Suprapubic skin (tissue), 4 donors: ENCODE measurements at regions not wholly inside any gene's neighbourhood (a gene's known extent, or its start where the extent isn't known, plus 50 kb on each side); places are given as distances from the start of the nearest gene placed in this dataset.

Source experiments
- DNase-seq, 2 donors: peaks; one replicate each; pipeline ENCODE4 v3.0.0-alpha.2; 2019; ENCODE audit warnings: low spot score in 2 of 2
- H3K27ac ChIP-seq: fragments of 200-600 bp; sonication (generic); one replicate; pipeline ENCODE4 v1.5.1; 2019
- H3K27me3 ChIP-seq: fragments of 200-600 bp; sonication (generic); one replicate; pipeline ENCODE4 v1.5.1; 2019
- H3K36me3 ChIP-seq: fragments of 200-600 bp; sonication (generic); one replicate; pipeline ENCODE4 v1.5.1; 2019
- H3K4me1 ChIP-seq: fragments of 200-600 bp; sonication (generic); one replicate; pipeline ENCODE4 v1.5.1; 2019
- H3K4me3 ChIP-seq: fragments of 200-600 bp; sonication (generic); one replicate; pipeline ENCODE4 v1.5.1; 2019; ENCODE audit warnings: mild to moderate bottlenecking
- H3K9me3 ChIP-seq: fragments of 200-600 bp; sonication (generic); one replicate; pipeline ENCODE4 v1.5.1; 2019
- EP300 ChIP-seq: sonication (generic); formaldehyde crosslinking; IDR thresholded peaks from one replicate; pipeline ENCODE4 v1.6.1; 2017; ENCODE audit warnings: antibody characterized with exemption
- POLR2A ChIP-seq, 2 donors: fragments of 450-650 bp; IDR thresholded peaks; one replicate each; pipeline ENCODE4 v1.6.1; 2017; ENCODE audit warnings: antibody characterized with exemption in 2 of 2, mild to moderate bottlenecking in 2 of 2, moderate library complexity in 2 of 2
- POLR2AphosphoS5 ChIP-seq, 3 donors: sonication (generic); formaldehyde crosslinking; IDR thresholded peaks; one replicate each; pipeline ENCODE4 v1.6.1; 2017; ENCODE audit warnings: antibody characterized with exemption in 3 of 3
- WGBS: methylation state at CpG from one replicate; pipeline ENCODE4 v1.1.5; 2018; 5-methylcytosine and 5-hydroxymethylcytosine counted together
- TF ChIP-seq, protein P1 (sequence below), 2 donors: fragments of 200-600 bp in 1 of 2; fragments of 450-650 bp in 1 of 2; sonication (generic) in 1 of 2; IDR thresholded peaks; one replicate each; pipeline ENCODE4 v1.5.1; 2016 to 2019; ENCODE audit warnings: antibody characterized with exemption in 2 of 2, mild to moderate bottlenecking in 1 of 2, moderate library complexity in 1 of 2

DNA sequence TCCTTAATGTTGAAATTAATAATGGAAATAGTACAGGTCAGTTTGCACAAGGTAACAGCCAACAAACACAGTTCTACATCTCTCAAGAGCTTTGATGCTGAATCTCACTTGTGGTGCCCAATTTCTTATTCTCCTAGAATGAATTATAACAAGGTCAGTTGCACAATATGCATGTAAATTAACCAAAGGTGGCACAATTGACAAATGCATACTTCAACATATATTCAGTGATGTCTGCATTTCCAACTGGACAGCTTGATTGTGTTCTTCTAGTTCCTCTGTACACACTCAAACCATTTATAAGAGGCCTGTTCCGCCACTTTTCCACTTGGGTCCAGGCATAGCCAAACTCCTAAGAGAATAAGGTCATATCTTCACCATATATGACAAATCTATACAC is 210.3 kb upstream of the EPHA5 start:
- H3K36me3 ChIP-seq = no peaks in the 10 kb centered on the region
- TF ChIP-seq POLR2AphosphoS5 (IDR thresholded peaks at IDR 0.05) (no peak), POLR2A (IDR thresholded peaks at IDR 0.05) (no peak), EP300 (no peak)
- TF ChIP-seq, protein P1, sequence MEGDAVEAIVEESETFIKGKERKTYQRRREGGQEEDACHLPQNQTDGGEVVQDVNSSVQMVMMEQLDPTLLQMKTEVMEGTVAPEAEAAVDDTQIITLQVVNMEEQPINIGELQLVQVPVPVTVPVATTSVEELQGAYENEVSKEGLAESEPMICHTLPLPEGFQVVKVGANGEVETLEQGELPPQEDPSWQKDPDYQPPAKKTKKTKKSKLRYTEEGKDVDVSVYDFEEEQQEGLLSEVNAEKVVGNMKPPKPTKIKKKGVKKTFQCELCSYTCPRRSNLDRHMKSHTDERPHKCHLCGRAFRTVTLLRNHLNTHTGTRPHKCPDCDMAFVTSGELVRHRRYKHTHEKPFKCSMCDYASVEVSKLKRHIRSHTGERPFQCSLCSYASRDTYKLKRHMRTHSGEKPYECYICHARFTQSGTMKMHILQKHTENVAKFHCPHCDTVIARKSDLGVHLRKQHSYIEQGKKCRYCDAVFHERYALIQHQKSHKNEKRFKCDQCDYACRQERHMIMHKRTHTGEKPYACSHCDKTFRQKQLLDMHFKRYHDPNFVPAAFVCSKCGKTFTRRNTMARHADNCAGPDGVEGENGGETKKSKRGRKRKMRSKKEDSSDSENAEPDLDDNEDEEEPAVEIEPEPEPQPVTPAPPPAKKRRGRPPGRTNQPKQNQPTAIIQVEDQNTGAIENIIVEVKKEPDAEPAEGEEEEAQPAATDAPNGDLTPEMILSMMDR (IDR thresholded peaks at IDR 0.05) = no peak
- WGBS = 100% methylated on average over 1 of the region's 1 CpG
- H3K4me1 ChIP-seq = no peaks in the 10 kb centered on the region
- no peak for DNase-seq
- no peaks in the 10 kb centered on the region for H3K27me3 ChIP-seq
- H3K4me3 ChIP-seq = no peak overlapping the region
- H3K27ac ChIP-seq = no peak overlapping the region
- no peaks in the 10 kb centered on the region for H3K9me3 ChIP-seq

DNA sequence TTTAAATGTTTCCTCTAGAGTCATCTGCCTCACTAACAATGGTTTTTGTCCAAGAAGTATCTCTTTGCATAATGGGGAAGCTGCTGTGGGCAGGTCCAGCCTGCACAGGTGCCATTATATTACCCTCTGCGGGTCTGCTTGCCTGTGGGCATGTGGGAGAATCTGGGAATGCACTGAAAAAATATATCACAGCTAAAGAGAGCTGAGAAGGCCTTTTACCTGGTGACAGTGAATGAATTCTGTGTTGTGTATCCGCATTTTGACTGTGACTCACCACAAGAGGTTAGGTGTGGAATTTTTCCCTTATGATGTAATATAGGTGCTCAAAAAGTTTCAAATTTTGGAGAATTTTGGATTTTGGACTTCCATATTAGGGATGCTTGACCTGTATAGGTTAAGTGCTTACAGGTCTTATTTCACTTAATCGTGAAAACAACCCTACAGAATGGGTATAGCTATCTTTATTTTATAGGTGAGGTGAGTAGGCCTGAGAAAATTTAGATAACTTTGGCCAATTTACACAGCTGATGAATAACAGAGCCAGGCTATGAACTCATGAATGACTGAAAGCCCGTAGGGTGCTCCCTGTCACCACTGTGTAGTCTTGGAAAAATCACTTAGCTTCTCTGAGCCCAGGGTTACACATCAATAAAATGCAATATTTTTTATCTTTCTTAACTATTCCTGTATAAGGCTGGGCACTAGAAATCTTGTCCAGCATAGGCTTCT is 198.0 kb upstream of the EPHA5 start:
- no peak overlapping the region for H3K27ac ChIP-seq
- TF ChIP-seq POLR2A (IDR thresholded peaks at IDR 0.05) (no peak), EP300 (no peak), POLR2AphosphoS5 (IDR thresholded peaks at IDR 0.05) (no peak)
- TF ChIP-seq, protein P1 (IDR thresholded peaks at IDR 0.05) = no peak
- no peaks in the 10 kb centered on the region for H3K27me3 ChIP-seq
- H3K36me3 ChIP-seq = no peaks in the 10 kb centered on the region
- no peak for DNase-seq
- 86% methylated on average over 4 of the region's 4 CpGs for WGBS
- H3K9me3 ChIP-seq = no peaks in the 10 kb centered on the region
- H3K4me3 ChIP-seq = no peak overlapping the region
- no peaks in the 10 kb centered on the region for H3K4me1 ChIP-seq

GRCh38 chr4:65865489-65865888 is 195.2 kb upstream of the EPHA5 start:
- no peaks in the 10 kb centered on the region for H3K9me3 ChIP-seq
- 63% methylated on average over 4 of the region's 4 CpGs for WGBS
- no peaks in the 10 kb centered on the region for H3K4me1 ChIP-seq
- H3K36me3 ChIP-seq = no peaks in the 10 kb centered on the region
- TF ChIP-seq EP300 = no peak
- no peak for TF ChIP-seq POLR2AphosphoS5 (IDR thresholded peaks at IDR 0.05)
- TF ChIP-seq, protein P1 (IDR thresholded peaks at IDR 0.05) = no peak
- no peak for TF ChIP-seq POLR2A (IDR thresholded peaks at IDR 0.05)
- no peaks in the 10 kb centered on the region for H3K27me3 ChIP-seq
- no peak for DNase-seq
- H3K27ac ChIP-seq = no peak overlapping the region
- no peak overlapping the region for H3K4me3 ChIP-seq

DNA sequence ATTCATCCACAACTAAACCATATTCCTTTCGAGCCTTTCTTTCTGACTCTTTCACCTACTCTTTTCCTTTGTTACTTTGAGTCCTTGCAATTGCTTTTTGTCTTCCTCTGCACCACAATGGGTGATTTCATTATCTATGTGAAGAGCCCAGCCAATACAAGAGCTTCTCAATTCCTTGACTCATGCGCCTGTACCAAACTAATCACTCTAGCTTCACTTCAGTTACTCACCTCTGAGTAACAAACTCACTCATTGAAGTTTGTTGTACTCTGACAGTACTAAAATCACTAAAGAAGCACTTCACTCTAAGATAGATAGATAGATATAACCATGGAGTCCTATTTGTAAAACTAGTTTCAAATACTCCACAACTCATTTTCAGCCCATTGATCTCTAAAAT is 191.7 kb upstream of the EPHA5 start:
- TF ChIP-seq, protein P1 (IDR thresholded peaks at IDR 0.05) = no peak
- TF ChIP-seq POLR2AphosphoS5 (IDR thresholded peaks at IDR 0.05) (no peak), POLR2A (IDR thresholded peaks at IDR 0.05) (no peak), EP300 (no peak)
- no peak overlapping the region for H3K27ac ChIP-seq
- WGBS = 88% methylated on average over 2 of the region's 2 CpGs
- DNase-seq = no peak
- H3K27me3 ChIP-seq = no peaks in the 10 kb centered on the region
- no peak overlapping the region for H3K4me3 ChIP-seq
- no peaks in the 10 kb centered on the region for H3K36me3 ChIP-seq
- no peaks in the 10 kb centered on the region for H3K4me1 ChIP-seq
- H3K9me3 ChIP-seq = no peaks in the 10 kb centered on the region

DNA sequence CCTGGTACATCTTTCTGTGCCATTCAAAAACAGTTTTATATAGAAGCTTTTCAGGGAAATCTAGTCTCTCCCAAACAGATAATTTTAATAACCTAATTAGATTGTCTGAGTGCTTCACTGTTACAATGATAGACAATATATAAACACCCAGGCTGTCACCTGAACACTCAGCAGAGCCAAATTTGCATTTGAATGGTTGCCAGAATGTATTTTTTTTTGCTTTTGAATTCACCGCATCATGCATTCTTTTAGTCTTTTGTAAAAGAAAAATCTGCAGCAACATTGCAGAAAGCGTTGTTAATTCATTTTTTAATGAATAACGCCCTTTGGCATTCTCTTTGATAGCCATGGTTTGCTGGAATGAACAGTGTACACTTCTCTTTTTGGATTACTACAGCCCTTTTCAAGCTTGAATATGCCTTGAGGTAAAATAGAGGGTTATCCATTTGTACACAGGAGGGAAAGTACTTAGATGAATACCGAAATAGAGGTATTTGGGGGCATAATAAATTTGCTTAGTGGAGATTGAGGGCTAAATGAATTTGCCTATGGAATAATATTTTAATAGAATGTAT is 175.0 kb upstream of the EPHA5 start:
- no peaks in the 10 kb centered on the region for H3K4me1 ChIP-seq
- H3K36me3 ChIP-seq = no peaks in the 10 kb centered on the region
- H3K27me3 ChIP-seq = no peaks in the 10 kb centered on the region
- 37% methylated on average over 4 of the region's 4 CpGs for WGBS
- no peaks in the 10 kb centered on the region for H3K9me3 ChIP-seq
- H3K4me3 ChIP-seq = no peak overlapping the region
- no peak for DNase-seq
- H3K27ac ChIP-seq = no peak overlapping the region
- no peak for TF ChIP-seq POLR2A (IDR thresholded peaks at IDR 0.05)
